Daoy (cell line): ENCODE measurements at regions not wholly inside any gene's neighbourhood (a gene's known extent, or its start where the extent isn't known, plus 50 kb on each side); places are given as distances from the start of the nearest gene placed in this dataset.
A peak's percentile ranks its signal among the peaks of the same experiment; 100 is the strongest.
"Not testable (repeated sequence)": the region's sequence is repeated elsewhere in the genome, so short reads cannot be mapped to it uniquely, and the experiment has no call there.

Experiments
- DNase-seq: peaks from one replicate; pipeline ENCODE4 v3.0.0-alpha.2; 2015; ENCODE audit warnings: low read depth

DNA sequence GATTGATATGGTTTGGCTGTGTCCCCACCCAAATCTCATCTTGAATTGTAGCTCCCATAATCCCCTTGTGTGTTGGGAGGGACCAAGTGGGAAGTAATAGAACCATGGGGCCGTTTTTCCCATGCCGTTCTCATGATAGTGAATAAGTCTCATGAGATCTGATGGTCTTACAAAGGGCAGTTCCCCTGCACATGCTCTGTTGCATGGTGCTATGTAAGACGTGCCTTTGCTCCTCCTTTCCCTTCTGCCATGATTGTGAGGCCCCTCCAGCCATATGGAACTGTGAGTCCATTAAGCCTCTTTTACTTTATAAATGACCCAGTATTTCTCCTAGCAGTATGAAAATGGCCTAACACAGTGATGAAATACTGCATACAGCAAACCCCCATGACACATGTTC lies 84.8 kb upstream of the SELENOP start:
- no peak for DNase-seq

GRCh38 chr5:42894057-42894456 lies 82.4 kb upstream of the SELENOP start:
- DNase-seq: peak; percentile 39

GRCh38 chr5:42889311-42889933 lies 77.7 kb upstream of the SELENOP start:
- DNase-seq: peak; percentile 59

GRCh38 chr5:42888771-42889170 lies 77.1 kb upstream of the SELENOP start:
- DNase-seq: no peak

DNA sequence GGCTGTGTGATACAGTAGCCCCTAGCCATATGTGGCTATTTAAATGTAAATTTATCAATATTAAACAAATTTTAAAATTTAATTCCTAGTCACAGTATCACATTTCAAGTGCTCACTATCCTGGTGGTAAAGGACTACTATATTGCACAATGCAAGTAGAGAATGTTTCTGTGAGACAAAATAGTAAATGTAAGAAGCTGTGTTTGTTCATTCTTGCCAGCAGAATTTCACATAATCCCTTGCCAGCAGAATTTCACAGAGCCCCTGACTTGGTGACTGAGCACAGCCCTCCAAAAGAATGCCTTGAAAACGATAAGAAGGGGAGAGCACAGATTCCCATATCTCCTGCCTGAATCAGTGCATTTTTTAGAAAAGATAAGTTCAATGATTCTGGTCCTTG lies 75.9 kb upstream of the SELENOP start:
- no peak for DNase-seq

DNA sequence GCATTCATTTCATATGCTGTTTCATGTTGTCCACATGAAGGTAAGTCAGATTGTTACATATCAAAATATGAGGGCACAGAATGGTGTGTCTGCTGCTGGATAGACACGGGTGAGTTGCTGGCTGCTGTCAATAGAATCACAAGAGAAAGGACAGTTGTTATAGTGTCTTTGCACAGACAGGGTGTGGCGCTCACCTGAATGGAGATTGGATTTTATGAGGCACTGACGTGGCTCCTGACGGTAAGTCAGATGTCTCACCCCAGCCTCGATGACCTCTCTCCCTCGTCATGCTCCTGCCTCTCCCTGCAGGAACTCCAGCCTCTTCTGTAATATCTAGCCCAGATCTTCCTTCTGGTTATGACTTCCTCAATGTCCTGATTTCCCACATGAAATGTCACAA lies 75.4 kb upstream of the SELENOP start:
- no peak for DNase-seq

- DNase-seq: no peak
These were observed 74.9 kb upstream of the SELENOP start for GRCh38 chr5:42886635-42887034.

DNA sequence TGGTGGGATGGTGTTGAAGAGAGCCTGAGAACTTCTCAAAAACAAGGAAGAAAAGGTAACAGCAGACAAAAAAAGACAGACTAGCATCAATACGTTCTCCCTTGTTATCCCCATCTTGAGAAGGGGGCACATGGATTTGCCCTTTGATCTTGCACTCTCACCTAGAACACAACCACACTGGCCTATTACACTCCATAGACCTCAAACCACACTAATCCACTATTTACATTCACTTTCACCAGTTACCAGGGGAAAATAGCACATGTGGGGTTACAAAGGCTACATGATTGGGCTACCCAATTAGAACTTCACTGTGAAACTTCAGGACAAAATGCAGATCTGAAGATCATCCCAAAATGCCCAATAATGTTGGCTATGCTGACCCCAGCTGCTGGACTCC lies 72.6 kb upstream of the SELENOP start:
- DNase-seq: no peak

GRCh38 chr5:42881416-42882117 lies 69.9 kb upstream of the SELENOP start:
- DNase-seq: no peak

DNA sequence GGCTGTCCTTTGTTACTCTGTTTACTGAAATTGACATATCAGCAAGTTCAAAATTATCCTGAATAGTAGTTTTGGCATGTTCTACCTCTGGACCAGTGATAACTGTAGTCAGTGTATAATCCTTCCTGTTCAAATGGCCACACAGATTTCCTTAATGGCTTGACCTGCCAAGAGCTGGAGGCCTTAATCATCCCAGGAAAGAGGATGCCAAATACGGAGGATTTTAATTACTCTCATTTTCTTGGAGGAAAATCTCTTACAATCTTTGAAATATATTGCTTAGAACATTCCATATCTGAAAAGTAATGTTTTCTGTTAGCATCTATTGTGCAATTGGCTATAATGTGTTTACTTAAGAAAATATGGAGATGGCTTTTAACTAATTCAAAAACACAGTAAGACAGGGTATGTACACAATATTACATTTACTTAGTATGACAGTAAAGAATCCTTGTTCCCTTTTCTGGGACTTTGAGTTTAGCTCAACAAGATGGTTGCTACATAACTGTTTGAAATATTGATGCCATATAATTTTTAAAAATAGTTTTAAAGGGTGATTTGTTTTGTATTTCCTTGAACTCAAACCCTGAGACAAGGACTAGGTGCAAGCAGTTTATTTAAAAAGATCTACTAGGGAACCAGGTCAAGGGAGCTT lies 68.9 kb upstream of the SELENOP start:
- DNase-seq: no peak

DNA sequence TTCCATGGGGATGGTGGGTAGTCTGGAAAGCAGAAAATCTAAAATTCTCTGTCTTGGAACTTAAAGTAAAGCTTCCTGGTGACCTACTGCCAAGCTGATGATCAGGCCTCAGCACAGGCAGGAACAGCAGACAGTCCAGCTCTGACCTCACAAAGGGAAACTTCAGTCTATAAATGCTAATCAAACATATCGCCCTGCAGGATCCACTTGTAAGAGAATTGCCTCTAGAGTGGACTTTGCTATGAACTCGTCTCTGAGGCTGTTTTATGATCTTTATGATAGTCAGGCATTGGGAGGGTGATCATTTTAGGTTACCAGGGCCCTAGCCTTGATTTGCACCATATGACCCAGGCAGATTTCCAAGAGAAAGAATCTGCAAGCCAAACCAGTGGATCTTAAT lies 67.6 kb upstream of the SELENOP start:
- DNase-seq: no peak

- no peak for DNase-seq
These were observed 66.9 kb upstream of the SELENOP start for GRCh38 chr5:42878550-42878949.

DNA sequence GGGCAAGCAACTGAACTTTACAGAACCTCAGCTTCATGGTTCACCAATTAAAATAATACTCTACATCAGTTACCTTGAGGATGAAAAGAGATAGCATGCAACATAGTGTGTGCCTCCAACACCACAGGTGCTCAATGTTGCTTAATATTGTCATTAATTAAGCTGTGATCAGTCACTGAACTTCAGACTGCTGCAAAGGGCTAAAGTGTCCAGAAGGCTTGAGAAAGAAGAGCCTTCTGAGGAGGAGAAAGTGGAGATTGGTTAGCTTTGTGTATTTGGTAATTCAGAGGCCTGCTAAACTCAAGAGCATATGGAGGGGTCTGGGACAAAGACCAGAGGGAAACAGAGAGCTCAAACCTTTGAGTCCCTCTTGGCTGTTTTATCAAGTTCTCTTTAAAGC lies 66.3 kb upstream of the SELENOP start:
- DNase-seq: no peak

GRCh38 chr5:42877431-42877830 lies 65.7 kb upstream of the SELENOP start:
- no peak for DNase-seq

DNA sequence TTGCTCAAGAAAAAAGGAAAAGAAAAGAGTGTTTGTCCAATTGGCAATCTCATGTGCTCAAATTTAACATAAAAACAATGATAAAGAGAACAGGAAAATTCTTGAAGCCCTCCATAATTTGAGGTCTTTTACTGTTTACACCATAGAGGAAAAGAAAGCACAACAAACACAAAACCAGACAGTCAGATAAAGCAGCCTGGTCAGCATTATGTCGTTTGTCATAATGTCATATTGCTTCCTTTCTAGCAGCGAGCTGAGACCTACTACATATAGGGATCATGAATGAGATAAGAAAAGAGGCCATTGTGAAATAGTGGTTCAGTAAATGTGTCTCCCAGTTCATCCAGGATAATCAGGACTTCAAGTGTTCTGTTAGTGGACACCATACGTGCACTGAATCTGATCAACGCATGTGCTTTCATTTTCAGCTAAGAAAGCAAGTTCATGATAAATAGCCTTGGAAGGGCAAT lies 64.7 kb upstream of the SELENOP start:
- DNase-seq: no peak

GRCh38 chr5:42875785-42876374 lies 64.2 kb upstream of the SELENOP start:
- no peak for DNase-seq

GRCh38 chr5:42875211-42875610 lies 63.5 kb upstream of the SELENOP start:
- DNase-seq: no peak

- DNase-seq: no peak
These were observed 63.0 kb upstream of the SELENOP start for GRCh38 chr5:42874621-42875198.

- DNase-seq: no peak
These were observed 61.2 kb upstream of the SELENOP start for GRCh38 chr5:42872865-42873264.

- no peak for DNase-seq
These were observed 59.3 kb upstream of the SELENOP start for GRCh38 chr5:42870882-42871418.

DNA sequence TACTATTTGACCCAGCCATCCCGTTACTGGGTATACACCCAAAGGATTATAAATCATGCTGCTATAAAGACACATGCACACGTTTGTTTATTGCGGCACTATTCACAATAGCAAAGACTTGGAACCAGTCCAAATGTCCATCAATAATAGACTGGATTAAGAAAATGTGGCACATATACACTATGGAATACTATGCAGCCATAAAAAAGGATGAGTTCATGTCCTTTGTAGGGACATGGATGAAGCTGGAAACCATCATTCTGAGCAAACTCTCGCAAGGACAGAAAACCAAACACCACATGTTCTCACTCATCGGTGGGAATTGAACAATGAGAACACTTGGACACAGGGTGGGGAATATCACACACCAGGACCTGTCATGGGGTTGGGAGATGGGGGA lies 56.7 kb upstream of the SELENOP start:
- not testable (repeated sequence) for DNase-seq

- not testable (repeated sequence) for DNase-seq
These were observed 53.1 kb upstream of the SELENOP start for GRCh38 chr5:42864749-42865148.
